ENCODE measurements at regions not wholly inside any gene's neighbourhood (a gene's known extent, or its start where the extent isn't known, plus 50 kb on each side); places are given as distances from the start of the nearest gene placed in this dataset.
"Not testable (repeated sequence)": the region's sequence is repeated elsewhere in the genome, so short reads cannot be mapped to it uniquely, and the experiment has no call there.

DNA sequence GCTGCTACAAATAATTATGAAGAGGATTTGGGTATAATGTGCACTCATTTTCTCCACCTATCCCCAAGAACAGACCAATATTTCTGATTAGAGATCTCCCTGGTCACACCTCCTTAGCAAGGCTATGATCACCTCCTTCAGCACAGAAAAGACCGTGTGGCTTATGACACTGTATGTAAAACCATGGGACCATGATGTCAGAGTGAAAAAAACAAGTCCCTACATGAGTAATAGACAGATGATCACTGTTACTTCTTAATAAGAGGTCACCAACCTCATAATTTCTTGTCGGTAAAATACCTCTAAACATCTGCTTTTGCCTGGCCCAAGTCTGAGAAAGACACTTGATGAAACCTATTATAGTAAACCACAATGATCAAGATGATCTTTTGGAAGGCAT lies 330.6 kb upstream of the F9 start:
- no peak for DNase-seq (ENCODE audit: low spot score)

GRCh38 chrX:139198936-139199335 lies 331.6 kb upstream of the F9 start:
- no peak for DNase-seq (ENCODE audit: low spot score)

- DNase-seq (ENCODE audit: low spot score): no peak
These were observed 333.6 kb upstream of the F9 start for GRCh38 chrX:139196890-139197289.

GRCh38 chrX:139194571-139195280 lies 335.8 kb upstream of the F9 start:
- DNase-seq (ENCODE audit: low spot score): no peak

- DNase-seq (ENCODE audit: low spot score): no peak
These were observed 338.1 kb upstream of the F9 start for GRCh38 chrX:139192386-139192961.

- DNase-seq (ENCODE audit: low spot score): no peak
These were observed 338.7 kb upstream of the F9 start for GRCh38 chrX:139191746-139192385.

- no peak for DNase-seq (ENCODE audit: low spot score)
These were observed 339.3 kb upstream of the F9 start for GRCh38 chrX:139191286-139191685.

DNA sequence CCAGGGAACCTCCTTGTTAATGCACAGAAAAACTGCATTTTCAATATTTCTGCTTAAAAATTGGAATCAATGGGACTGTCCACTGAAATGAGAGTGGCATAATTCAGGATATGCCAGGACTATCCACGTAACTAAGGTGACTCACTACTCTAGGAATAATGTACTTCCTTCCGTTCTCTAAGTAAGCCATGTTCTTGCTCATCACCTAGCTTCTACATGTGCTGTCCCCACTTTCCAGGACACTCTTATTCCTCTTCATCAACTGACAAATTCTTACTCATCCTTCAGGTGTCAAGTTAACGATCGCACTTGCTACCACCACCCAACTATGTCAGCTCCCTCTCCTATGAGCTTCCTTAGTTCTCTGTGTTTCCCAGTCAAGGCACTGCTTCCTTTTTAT lies 342.8 kb upstream of the F9 start:
- DNase-seq (ENCODE audit: low spot score): no peak

GRCh38 chrX:139186991-139187390 lies 343.5 kb upstream of the F9 start:
- DNase-seq (ENCODE audit: low spot score): no peak

DNA sequence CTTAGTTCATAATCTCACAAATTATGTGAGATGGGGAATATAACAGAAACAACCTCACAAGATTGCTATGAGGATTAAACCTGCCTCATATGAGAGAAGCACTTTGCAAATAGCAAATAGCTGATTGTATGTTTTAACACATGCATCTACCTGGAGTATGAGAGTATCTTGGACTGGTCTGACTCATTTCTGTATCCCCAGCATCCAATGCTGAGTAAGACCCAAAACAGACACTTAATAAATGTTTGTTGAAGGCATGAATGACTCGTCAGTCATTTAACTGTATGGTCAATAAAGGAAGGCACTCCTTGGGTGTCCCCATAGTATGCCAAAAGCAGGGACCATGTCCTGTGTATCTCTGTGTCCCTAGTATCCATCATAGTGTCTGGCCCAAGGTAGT lies 350.9 kb upstream of the F9 start:
- no peak for DNase-seq (ENCODE audit: low spot score)

GRCh38 chrX:139178980-139179379 lies 351.6 kb upstream of the F9 start:
- DNase-seq (ENCODE audit: low spot score): no peak

- no peak for DNase-seq (ENCODE audit: low spot score)
These were observed 357.8 kb upstream of the F9 start for GRCh38 chrX:139172731-139173130.

DNA sequence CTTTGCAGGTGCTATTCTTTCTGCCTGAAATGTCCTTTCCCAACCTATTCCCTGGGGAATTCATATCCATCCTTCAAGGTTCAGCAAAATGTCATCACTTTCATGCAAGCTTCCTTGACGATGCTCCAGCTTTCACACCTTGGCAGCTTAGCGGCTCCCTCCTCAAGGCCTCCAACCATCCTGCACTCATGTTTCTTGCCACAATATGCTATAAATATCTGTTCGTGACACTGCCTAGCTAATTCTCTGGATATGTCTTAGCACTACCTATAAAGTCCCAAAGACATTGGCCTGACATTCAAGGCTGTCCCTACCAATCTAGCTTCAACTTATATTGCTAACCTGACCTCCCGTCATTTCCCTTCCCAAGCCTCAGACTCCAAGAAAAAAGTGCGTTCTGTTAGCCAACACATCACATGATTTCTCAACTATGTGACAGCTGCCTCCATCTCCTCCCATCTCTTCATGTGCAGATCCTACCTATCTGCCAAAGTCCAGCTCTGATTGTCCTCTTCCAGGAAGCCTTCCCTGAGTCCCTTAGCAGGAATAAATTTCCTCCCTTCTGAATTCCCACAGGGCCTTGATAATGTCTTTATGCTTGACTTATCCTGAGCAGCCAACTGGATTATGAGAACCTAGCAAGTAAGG lies 359.9 kb upstream of the F9 start:
- no peak for DNase-seq (ENCODE audit: low spot score)

GRCh38 chrX:139167282-139167681 lies 363.3 kb upstream of the F9 start:
- no peak for DNase-seq (ENCODE audit: low spot score)

DNA sequence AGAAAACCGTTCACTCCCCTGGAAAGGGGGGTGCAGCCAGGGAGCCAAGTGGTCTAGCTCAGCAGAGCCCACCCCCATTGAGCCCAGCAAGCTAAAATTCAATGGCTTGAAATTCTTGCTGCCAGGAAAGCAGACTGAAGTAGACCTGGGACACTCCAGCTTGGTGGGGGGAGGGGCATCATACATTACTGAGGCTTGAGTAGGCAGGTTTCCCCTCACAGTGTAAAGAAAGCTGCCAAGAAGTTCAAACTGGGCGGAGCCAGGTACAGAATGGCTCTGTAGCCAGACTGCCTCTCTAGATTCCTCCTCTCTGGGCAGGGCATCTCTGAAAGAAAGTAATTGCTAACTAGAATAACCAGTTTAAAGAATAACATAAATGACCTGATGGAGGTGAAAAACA lies 372.3 kb upstream of the F9 start:
- DNase-seq (ENCODE audit: low spot score): no peak

- DNase-seq (ENCODE audit: low spot score): no peak
These were observed 374.2 kb upstream of the F9 start for GRCh38 chrX:139156356-139156755.

GRCh38 chrX:139146625-139147024 lies 383.9 kb upstream of the F9 start:
- DNase-seq (ENCODE audit: low spot score): not testable (repeated sequence)

DNA sequence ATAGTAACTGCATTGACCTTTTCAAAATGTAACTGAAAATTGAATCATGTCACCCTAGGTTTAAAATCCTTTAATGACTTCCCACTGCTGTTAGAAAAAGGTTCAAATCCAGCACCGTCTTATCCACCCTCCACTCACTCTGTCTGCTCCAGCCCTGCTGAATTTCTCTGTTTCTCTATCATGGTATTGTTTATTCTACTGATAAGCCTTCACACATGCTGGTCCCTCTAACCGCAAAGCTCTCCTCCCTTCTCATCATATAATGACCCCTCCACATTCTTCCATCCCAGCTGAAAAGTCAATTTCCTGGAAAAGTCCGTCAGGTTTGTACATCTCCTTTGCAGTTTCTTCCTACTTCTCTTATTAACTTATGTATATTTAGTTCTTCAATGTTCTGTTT lies 389.2 kb upstream of the F9 start:
- DNase-seq (ENCODE audit: low spot score): no peak

- no peak for DNase-seq (ENCODE audit: low spot score)
These were observed 396.2 kb upstream of the F9 start for GRCh38 chrX:139134316-139134715.

DNA sequence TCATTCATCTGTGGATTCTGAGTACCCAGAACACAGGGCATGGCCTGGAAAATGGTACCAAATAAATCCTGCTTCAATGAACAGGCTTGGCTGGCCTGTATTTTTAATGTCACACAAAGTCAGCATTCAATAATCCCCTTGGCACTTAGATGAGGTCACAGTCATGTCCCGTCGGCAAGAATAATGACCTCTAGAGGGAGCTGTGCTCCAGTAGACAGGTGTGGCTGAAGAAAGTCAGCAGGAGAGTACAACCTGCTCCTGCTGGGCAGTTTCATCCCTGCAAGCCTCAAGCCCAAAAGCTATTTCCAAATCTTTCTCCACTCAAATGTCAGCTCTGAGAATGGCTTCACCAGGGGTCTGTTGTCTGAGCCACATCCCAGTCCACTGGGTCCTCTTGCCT lies 404.0 kb upstream of the F9 start:
- DNase-seq (ENCODE audit: low spot score): no peak

GRCh38 chrX:139125916-139126315 lies 404.6 kb upstream of the F9 start:
- DNase-seq (ENCODE audit: low spot score): no peak

DNA sequence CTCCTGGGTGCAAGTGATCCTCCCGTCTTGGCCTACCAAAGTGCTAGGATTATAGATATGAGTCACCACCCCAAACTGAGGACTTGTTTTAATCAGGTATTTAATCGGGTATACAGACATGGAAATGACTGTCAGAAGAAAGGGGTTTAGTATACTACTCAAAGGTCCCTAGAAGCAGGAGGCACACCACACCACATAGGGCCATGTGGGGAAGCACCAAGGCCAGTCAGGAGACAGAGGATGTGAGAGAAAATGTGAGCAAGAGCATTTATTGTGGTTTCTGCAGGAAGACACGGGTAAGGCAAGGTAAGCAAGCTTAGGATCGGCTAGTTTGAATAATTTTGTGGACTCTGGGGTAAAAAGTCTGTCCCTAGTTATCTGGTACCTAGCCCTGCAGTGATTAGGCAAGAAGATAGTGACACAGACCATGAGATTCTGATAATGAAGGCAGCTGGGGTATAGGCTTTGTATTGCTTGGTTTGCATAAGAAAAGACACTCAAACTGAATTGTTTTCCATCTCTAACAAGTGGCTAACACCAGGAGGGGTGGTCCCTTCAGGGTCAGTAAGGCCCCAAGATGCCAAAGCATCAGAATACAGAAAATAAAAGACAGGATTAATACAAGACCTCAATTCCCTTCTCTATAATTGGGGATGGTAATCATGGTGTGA lies 408.8 kb upstream of the F9 start:
- no peak for DNase-seq (ENCODE audit: low spot score)

- no peak for DNase-seq (ENCODE audit: low spot score)
These were observed 409.2 kb upstream of the FGF13 start for GRCh38 chrX:139120760-139121159.
